ENCODE measurements at regions not wholly inside any gene's neighbourhood (a gene's known extent, or its start where the extent isn't known, plus 50 kb on each side); places are given as distances from the start of the nearest gene placed in this dataset.

DNA sequence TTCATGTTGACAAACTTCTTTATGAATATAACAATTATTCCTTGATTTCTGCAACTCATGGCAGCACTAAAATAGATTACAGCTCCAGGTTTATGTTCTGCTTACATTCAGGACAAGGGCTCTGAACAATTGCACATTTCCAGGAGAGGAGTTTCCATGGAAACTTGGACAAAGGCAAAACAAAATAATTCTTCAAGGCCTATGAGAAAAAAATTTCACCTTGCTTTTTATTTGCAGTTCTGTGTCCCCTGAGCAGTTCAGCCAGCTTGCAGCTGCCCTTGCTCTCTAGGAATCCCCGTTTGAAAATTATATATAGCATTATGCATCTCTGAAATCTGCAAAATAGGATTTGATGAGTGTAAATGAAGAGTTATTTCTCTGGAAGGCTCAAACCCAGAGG is 71.7 kb downstream of the ARL4A start:
- no peak for TF ChIP-seq EZH2phosphoT487 (IDR thresholded peaks at IDR 0.05; ENCODE audit: low read depth)
- no peak for TF ChIP-seq CTCF (IDR thresholded peaks at IDR 0.05; ENCODE audit: low read depth, low read length)

Measured in OCI-LY3 (cell line).